D341Med (cell line): ENCODE measurements at regions not wholly inside any gene's neighbourhood (a gene's known extent, or its start where the extent isn't known, plus 50 kb on each side); places are given as distances from the start of the nearest gene placed in this dataset.
"Not testable (repeated sequence)": the region's sequence is repeated elsewhere in the genome, so short reads cannot be mapped to it uniquely, and the experiment has no call there.

Experiments used
- DNase-seq: peaks from one replicate; pipeline ENCODE4 v3.0.0; 2012; ENCODE audit warnings: low spot score

DNA sequence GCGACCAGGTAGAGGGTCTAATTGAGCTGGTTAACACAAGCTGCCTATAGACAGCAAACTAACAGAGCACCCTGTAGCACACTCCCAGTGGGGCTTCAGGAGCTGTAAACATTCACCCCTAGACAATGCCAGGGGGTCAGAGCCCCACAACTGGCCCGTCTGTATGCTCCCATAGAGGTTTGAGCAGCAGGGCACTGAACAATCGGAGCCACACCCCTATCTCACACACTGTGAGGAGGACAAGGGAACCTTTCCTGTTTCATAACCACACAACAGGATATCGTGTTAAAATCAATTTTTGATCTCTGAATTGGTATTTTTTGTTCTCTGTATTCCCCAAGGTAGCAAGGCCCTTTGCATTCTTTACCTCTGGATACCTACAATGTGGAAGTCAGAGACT is 266.1 kb downstream of the SPRY2 start:
- DNase-seq = no peak

DNA sequence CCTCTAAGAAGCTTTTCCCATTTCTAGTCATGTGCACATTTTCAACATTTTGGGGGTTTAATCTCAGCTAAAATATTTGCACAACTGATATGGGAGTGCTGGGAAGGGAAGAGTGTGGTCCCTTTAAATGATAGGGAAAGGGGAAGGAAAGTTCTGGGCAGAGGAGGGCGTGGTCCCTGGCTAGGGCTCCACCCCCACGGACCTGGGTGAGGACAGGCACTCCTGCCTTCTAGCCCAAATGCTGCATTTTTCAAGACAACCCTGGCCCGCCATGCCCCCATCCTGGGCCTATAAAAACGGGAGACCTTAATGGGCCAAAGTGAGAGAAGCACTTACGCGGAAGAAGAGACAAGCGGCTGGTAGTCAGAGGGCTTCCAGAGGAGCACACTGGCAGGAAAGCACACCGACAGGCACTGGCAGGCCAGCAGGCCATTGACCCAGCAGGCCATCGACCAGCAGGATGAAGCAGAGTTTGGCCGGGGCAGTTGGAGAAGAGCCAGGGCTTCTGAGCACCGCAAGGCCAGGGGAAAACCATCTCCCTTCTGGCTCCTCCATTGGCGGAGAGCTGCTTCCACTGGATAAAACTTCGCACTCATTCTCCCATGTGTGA is 266.7 kb downstream of the SPRY2 start:
- DNase-seq = no peak

GRCh38 chr13:80072231-80072630 is 268.7 kb downstream of the SPRY2 start:
- no peak for DNase-seq

DNA sequence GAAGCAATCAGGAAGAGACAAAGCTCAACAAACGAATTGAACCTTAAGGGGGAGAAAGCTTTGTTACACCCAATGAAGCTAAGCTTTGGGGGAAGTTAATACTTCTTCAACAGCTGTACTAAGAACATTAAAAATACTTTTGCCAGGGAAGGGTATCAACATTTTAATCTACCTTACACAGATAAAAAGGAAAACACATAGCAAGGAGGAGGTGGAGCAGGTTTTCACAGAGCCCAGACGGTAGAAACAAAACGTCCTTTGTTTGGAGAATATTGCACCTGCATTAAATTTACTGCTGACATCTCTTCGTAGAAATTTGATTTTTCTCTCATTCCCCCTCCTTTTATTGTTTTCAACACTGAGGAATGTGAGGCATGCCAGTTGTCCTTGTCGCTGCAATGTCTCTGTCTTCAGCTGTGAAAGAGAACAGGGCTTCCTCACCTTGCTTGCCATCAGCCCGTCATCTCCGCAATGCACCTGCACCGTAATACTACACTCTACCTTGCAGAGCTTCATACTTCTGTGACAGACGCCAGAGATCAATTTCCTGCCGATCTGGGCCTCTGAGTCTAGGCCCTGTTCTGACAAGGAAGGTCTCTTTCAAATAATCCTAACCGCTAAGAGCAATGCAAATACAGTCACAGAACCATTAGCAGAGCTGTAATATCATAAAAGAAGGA is 270.8 kb downstream of the SPRY2 start:
- DNase-seq = no peak

DNA sequence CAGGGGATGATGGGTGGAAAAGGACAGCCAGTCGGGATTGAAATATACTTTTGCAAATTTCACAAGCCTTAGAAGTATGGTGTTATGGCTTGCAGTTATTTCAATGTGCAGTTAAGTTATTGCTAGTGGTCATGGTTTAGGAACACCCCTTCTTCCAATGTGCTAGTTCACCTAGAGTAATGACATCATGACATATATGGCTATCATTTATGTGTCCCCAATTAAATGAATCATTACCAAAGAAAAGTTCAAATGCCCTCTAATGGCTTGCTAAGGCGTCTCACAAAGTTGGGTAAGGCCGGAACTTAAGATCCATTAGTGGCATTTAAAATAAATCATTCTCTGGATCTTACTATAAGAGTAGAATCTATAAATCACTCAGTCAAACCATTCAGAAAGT is 271.6 kb downstream of the SPRY2 start:
- DNase-seq = no peak

- DNase-seq = no peak
Observed at GRCh38 chr13:80065996-80066395, 274.9 kb downstream of the SPRY2 start.

- DNase-seq = not testable (repeated sequence)
Observed at GRCh38 chr13:80062416-80062815, 278.5 kb downstream of the SPRY2 start.

- no peak for DNase-seq
Observed at GRCh38 chr13:80059789-80060188, 281.1 kb downstream of the SPRY2 start.

- DNase-seq = no peak
Observed at GRCh38 chr13:80058626-80059025, 282.3 kb downstream of the SPRY2 start.

- DNase-seq = no peak
Observed at GRCh38 chr13:80055847-80056246, 285.1 kb downstream of the SPRY2 start.

- no peak for DNase-seq
Observed at GRCh38 chr13:80054806-80055205, 286.1 kb downstream of the SPRY2 start.

GRCh38 chr13:80052286-80052685 is 288.6 kb downstream of the SPRY2 start:
- DNase-seq = no peak

GRCh38 chr13:80050252-80050651 is 290.7 kb downstream of the SPRY2 start:
- DNase-seq = no peak

GRCh38 chr13:80048802-80049201 is 292.1 kb downstream of the SPRY2 start:
- DNase-seq = peak; percentile 20

DNA sequence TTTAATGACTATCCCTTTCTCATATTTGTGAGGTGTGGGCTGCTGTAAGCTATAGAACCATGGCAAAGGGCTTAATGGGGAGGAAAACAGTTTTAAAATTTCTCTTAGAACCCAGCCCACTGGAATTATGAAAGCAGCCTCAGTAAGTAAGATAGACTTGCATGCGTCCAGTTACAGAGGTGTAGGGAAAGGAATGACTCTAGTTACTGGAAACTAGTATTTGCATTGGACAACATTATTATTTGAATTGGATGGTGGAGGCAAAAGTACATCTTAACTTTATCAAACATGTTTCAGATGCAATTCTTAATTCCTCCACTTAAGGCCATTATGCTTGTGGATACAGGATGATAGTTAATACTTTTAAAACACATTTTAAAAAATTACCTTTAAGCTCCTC is 292.9 kb downstream of the SPRY2 start:
- DNase-seq = no peak

DNA sequence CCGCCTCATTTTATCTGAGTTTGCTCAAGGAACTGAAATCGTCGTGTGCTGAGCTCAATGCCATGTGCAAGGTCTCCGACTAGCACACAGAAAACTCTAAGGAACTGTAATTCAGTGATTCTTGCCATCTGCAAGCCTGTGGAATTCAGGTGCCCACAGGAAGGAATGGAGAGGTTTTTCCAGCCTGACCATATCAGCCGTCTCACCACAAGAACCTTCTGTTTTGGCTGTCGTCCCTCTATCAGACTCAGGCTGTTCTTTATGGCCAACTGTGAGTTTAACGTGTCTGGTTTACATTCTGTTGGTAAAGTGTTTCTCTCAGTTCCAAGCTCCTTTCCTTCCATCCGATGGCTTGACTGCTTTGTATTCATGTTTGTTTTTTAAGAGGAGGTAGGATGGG is 293.5 kb downstream of the SPRY2 start:
- no peak for DNase-seq

DNA sequence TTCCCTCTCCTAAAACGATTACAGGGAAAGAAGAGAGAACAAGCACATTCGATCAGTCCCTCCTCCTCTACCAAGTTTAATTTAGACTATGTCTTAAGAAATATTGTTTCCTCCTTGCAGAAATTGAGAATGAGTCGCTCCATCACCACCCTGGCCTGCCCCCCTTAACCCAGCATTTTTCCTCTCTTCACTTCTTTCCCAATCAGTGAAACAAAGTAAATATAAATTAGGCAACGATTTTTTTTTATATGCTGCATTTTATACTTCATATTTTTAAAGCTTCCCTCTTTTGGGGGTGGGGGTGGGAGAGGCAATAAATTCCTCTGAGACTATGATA is 300.0 kb downstream of the SPRY2 start:
- DNase-seq = no peak

DNA sequence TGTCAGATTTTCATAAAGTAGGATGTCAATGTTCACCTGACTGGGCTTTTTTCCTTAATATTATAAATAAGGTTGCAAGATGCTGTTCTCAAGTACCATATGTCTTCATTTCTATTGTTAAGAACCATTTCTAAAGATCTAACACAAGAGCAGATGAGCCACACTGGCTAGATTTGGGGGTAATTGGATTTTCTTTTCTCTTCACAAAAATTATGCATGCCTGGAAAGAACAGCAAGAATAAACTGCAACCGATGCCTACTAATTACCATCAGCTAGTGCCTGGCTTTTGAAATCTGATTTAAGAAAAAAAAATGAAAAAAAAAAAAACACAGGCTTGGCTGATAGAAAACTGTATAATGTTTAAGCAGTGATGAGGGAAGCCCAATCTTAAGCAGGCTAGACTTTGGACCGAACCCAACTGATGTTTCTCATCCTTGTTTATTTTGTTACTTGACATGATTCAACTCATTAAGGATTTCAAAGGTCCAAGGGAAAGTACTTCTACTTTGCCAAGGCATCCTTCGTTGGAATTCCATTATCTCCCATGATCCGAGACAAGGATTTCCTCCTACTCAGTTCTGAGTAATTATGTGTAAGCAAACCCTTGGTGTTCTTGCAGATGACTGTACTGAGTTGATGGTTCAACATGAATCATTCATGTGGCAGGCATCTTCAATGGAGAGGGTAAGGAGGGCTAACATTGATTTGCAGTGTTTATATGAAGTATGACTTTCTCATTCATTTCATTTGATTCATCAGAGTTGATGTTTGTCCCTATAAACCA is 300.5 kb downstream of the SPRY2 start:
- no peak for DNase-seq

DNA sequence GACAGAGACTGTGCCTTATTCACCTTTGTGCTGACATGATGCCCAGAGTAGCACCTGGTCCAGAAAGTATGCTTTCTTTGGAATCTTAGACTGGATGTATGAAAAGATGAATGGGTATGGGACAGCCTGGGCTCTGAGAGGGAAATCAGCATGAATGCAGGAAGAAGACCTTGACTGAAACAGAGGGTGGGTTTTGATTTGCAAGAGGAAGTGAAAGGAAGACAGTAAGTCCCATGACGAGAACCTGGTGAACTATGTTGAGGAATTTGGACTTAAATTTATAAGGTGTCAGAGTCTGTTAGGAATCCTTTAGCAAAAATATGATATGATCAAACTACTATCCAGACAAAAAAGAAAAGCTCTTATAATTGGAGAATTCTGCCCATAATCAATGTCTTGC is 301.9 kb downstream of the SPRY2 start:
- no peak for DNase-seq

- DNase-seq = no peak
Observed at GRCh38 chr13:80038371-80038770, 302.6 kb downstream of the SPRY2 start.

DNA sequence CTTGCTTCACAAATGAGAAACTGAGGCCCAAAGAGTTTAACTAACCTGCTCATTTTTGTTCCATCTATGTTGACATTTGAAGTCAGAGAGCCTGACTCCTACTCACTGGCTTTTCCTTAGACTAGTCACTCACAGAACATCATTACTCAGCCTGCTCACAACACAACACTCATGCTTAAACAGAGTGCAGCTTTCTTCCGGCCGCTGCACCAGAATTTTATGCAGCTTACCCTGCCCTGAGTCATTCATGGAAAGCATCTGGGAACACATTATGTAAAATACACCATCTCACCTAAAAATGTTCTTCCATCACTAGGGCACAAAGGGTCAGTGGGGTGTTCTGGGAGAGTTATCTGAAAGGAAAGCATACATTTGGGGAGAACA is 303.4 kb downstream of the SPRY2 start:
- DNase-seq = no peak

- no peak for DNase-seq
Observed at GRCh38 chr13:80036845-80037504, 304.0 kb downstream of the SPRY2 start.

GRCh38 chr13:80035096-80035495 is 305.8 kb downstream of the SPRY2 start:
- no peak for DNase-seq
